ENCODE measurements at regions not wholly inside any gene's neighbourhood (a gene's known extent, or its start where the extent isn't known, plus 50 kb on each side); places are given as distances from the start of the nearest gene placed in this dataset.

GRCh38 chr12:84356224-84356623, 556.4 kb downstream of the SLC6A15 start:
- Histone ChIP-seq H3K27me3 (ENCODE audit: control insufficient read depth in 1 of 2, insufficient read depth in 2 of 2, low read length in 2 of 2) (no peaks in the 10 kb centered on the region), H3K27ac (ENCODE audit: low read depth in 2 of 2, low read length in 1 of 2) (no peak overlapping the region), H3K9me3 (ENCODE audit: control insufficient read depth in 2 of 2, insufficient read depth in 1 of 2, low read depth in 1 of 2, low read length in 1 of 2) (no peaks in the 10 kb centered on the region), H3K4me1 (ENCODE audit: control insufficient read depth in 2 of 2, insufficient read depth in 2 of 2, low read length in 1 of 2) (no peaks in the 10 kb centered on the region), H3K4me3 (ENCODE audit: low read depth in 1 of 2, low read length in 2 of 2) (no peak overlapping the region), H3K36me3 (ENCODE audit: control insufficient read depth in 2 of 2, insufficient read depth in 2 of 2, low read length in 1 of 2) (no peaks in the 10 kb centered on the region)
- WGBS, 2 donors = 91 to 94% methylated on average over 5 of the region's 5 CpGs

- no peaks in the 10 kb centered on the region for H3K36me3 ChIP-seq (ENCODE audit: control insufficient read depth in 2 of 2, insufficient read depth in 2 of 2, low read length in 1 of 2)
- H3K27ac ChIP-seq (ENCODE audit: low read depth in 2 of 2, low read length in 1 of 2) = no peak overlapping the region
- no peaks in the 10 kb centered on the region for H3K9me3 ChIP-seq (ENCODE audit: control insufficient read depth in 2 of 2, insufficient read depth in 1 of 2, low read depth in 1 of 2, low read length in 1 of 2)
- H3K4me1 ChIP-seq (ENCODE audit: control insufficient read depth in 2 of 2, insufficient read depth in 2 of 2, low read length in 1 of 2) = no peaks in the 10 kb centered on the region
- WGBS, 2 donors = 75 to 81% methylated on average over 6 of the region's 6 CpGs
- H3K4me3 ChIP-seq (ENCODE audit: low read depth in 1 of 2, low read length in 2 of 2) = no peak overlapping the region
- no peaks in the 10 kb centered on the region for H3K27me3 ChIP-seq (ENCODE audit: control insufficient read depth in 1 of 2, insufficient read depth in 2 of 2, low read length in 2 of 2)
Observed at GRCh38 chr12:84355561-84355960, 557.0 kb downstream of the SLC6A15 start.

- Histone ChIP-seq H3K27ac (ENCODE audit: low read depth in 2 of 2, low read length in 1 of 2) (no peak overlapping the region), H3K27me3 (ENCODE audit: control insufficient read depth in 1 of 2, insufficient read depth in 2 of 2, low read length in 2 of 2) (no peaks in the 10 kb centered on the region), H3K4me3 (ENCODE audit: low read depth in 1 of 2, low read length in 2 of 2) (no peak overlapping the region), H3K4me1 (ENCODE audit: control insufficient read depth in 2 of 2, insufficient read depth in 2 of 2, low read length in 1 of 2) (no peaks in the 10 kb centered on the region), H3K9me3 (ENCODE audit: control insufficient read depth in 2 of 2, insufficient read depth in 1 of 2, low read depth in 1 of 2, low read length in 1 of 2) (no peaks in the 10 kb centered on the region), H3K36me3 (ENCODE audit: control insufficient read depth in 2 of 2, insufficient read depth in 2 of 2, low read length in 1 of 2) (no peaks in the 10 kb centered on the region)
- 68 to 83% methylated on average over 2 of the region's 2 CpGs for WGBS, 2 donors
Observed at GRCh38 chr12:84348582-84348981, 564.0 kb downstream of the SLC6A15 start.

- H3K4me3 ChIP-seq (ENCODE audit: low read depth in 1 of 2, low read length in 2 of 2) = no peak overlapping the region
- H3K36me3 ChIP-seq (ENCODE audit: control insufficient read depth in 2 of 2, insufficient read depth in 2 of 2, low read length in 1 of 2) = no peaks in the 10 kb centered on the region
- no peaks in the 10 kb centered on the region for H3K27me3 ChIP-seq (ENCODE audit: control insufficient read depth in 1 of 2, insufficient read depth in 2 of 2, low read length in 2 of 2)
- H3K4me1 ChIP-seq (ENCODE audit: control insufficient read depth in 2 of 2, insufficient read depth in 2 of 2, low read length in 1 of 2) = no peaks in the 10 kb centered on the region
- 75 to 86% methylated on average over 1 of the region's 1 CpG for WGBS, 2 donors
- H3K9me3 ChIP-seq (ENCODE audit: control insufficient read depth in 2 of 2, insufficient read depth in 1 of 2, low read depth in 1 of 2, low read length in 1 of 2) = no peaks in the 10 kb centered on the region
- H3K27ac ChIP-seq (ENCODE audit: low read depth in 2 of 2, low read length in 1 of 2) = no peak overlapping the region
Observed at GRCh38 chr12:84341467-84342193, 571.0 kb downstream of the SLC6A15 start.

- Histone ChIP-seq H3K36me3 (ENCODE audit: control insufficient read depth in 2 of 2, insufficient read depth in 2 of 2, low read length in 1 of 2) (no peaks in the 10 kb centered on the region), H3K27me3 (ENCODE audit: control insufficient read depth in 1 of 2, insufficient read depth in 2 of 2, low read length in 2 of 2) (no peaks in the 10 kb centered on the region), H3K9me3 (ENCODE audit: control insufficient read depth in 2 of 2, insufficient read depth in 1 of 2, low read depth in 1 of 2, low read length in 1 of 2) (no peaks in the 10 kb centered on the region), H3K4me3 (ENCODE audit: low read depth in 1 of 2, low read length in 2 of 2) (no peak overlapping the region), H3K4me1 (ENCODE audit: control insufficient read depth in 2 of 2, insufficient read depth in 2 of 2, low read length in 1 of 2) (no peaks in the 10 kb centered on the region), H3K27ac (ENCODE audit: low read depth in 2 of 2, low read length in 1 of 2) (no peak overlapping the region)
- 61 to 66% methylated on average over 1 of the region's 1 CpG for WGBS, 2 donors
Observed at GRCh38 chr12:84336231-84336630, 576.4 kb downstream of the SLC6A15 start.

GRCh38 chr12:84329938-84330337, 582.7 kb downstream of the SLC6A15 start:
- Histone ChIP-seq H3K4me3 (ENCODE audit: low read depth in 1 of 2, low read length in 2 of 2) (no peak overlapping the region), H3K4me1 (ENCODE audit: control insufficient read depth in 2 of 2, insufficient read depth in 2 of 2, low read length in 1 of 2) (no peaks in the 10 kb centered on the region)

GRCh38 chr12:84315926-84316325, 596.7 kb downstream of the SLC6A15 start:
- 23 to 33% methylated on average over 1 of the region's 1 CpG for WGBS, 2 donors
- no peaks in the 10 kb centered on the region for H3K4me1 ChIP-seq (ENCODE audit: control insufficient read depth in 2 of 2, insufficient read depth in 2 of 2, low read length in 1 of 2)
- H3K9me3 ChIP-seq (ENCODE audit: control insufficient read depth in 2 of 2, insufficient read depth in 1 of 2, low read depth in 1 of 2, low read length in 1 of 2) = no peaks in the 10 kb centered on the region
- no peak overlapping the region for H3K4me3 ChIP-seq (ENCODE audit: low read depth in 1 of 2, low read length in 2 of 2)
- no peak overlapping the region for H3K27ac ChIP-seq (ENCODE audit: low read depth in 2 of 2, low read length in 1 of 2)
- no peaks in the 10 kb centered on the region for H3K36me3 ChIP-seq (ENCODE audit: control insufficient read depth in 2 of 2, insufficient read depth in 2 of 2, low read length in 1 of 2)
- no peaks in the 10 kb centered on the region for H3K27me3 ChIP-seq (ENCODE audit: control insufficient read depth in 1 of 2, insufficient read depth in 2 of 2, low read length in 2 of 2)

More at GRCh38 chr12:84329938-84330337, 582.7 kb downstream of the SLC6A15 start:
- WGBS, 2 donors = 52 to 65% methylated on average over 2 of the region's 2 CpGs
- H3K27me3 ChIP-seq (ENCODE audit: control insufficient read depth in 1 of 2, insufficient read depth in 2 of 2, low read length in 2 of 2) = no peaks in the 10 kb centered on the region
- H3K36me3 ChIP-seq (ENCODE audit: control insufficient read depth in 2 of 2, insufficient read depth in 2 of 2, low read length in 1 of 2) = no peaks in the 10 kb centered on the region
- H3K9me3 ChIP-seq (ENCODE audit: control insufficient read depth in 2 of 2, insufficient read depth in 1 of 2, low read depth in 1 of 2, low read length in 1 of 2) = no peaks in the 10 kb centered on the region
- H3K27ac ChIP-seq (ENCODE audit: low read depth in 2 of 2, low read length in 1 of 2) = no peak overlapping the region

- Histone ChIP-seq H3K4me1 (ENCODE audit: control insufficient read depth in 2 of 2, insufficient read depth in 2 of 2, low read length in 1 of 2) (no peaks in the 10 kb centered on the region), H3K27ac (ENCODE audit: low read depth in 2 of 2, low read length in 1 of 2) (no peak overlapping the region), H3K9me3 (ENCODE audit: control insufficient read depth in 2 of 2, insufficient read depth in 1 of 2, low read depth in 1 of 2, low read length in 1 of 2) (no peaks in the 10 kb centered on the region), H3K36me3 (ENCODE audit: control insufficient read depth in 2 of 2, insufficient read depth in 2 of 2, low read length in 1 of 2) (no peaks in the 10 kb centered on the region), H3K27me3 (ENCODE audit: control insufficient read depth in 1 of 2, insufficient read depth in 2 of 2, low read length in 2 of 2) (no peaks in the 10 kb centered on the region), H3K4me3 (ENCODE audit: low read depth in 1 of 2, low read length in 2 of 2) (no peak overlapping the region)
Observed at GRCh38 chr12:84313323-84313675, 599.3 kb downstream of the SLC6A15 start.

- Histone ChIP-seq H3K4me3 (ENCODE audit: low read depth in 1 of 2, low read length in 2 of 2) (no peak overlapping the region), H3K36me3 (ENCODE audit: control insufficient read depth in 2 of 2, insufficient read depth in 2 of 2, low read length in 1 of 2) (no peaks in the 10 kb centered on the region), H3K4me1 (ENCODE audit: control insufficient read depth in 2 of 2, insufficient read depth in 2 of 2, low read length in 1 of 2) (no peaks in the 10 kb centered on the region), H3K27ac (ENCODE audit: low read depth in 2 of 2, low read length in 1 of 2) (no peak overlapping the region), H3K9me3 (ENCODE audit: control insufficient read depth in 2 of 2, insufficient read depth in 1 of 2, low read depth in 1 of 2, low read length in 1 of 2) (no peaks in the 10 kb centered on the region), H3K27me3 (ENCODE audit: control insufficient read depth in 1 of 2, insufficient read depth in 2 of 2, low read length in 2 of 2) (no peaks in the 10 kb centered on the region)
- 81 to 87% methylated on average over 1 of the region's 1 CpG for WGBS, 2 donors
Observed at GRCh38 chr12:84308211-84308610, 604.4 kb downstream of the SLC6A15 start.

GRCh38 chr12:84305144-84305543, 607.5 kb downstream of the SLC6A15 start:
- H3K9me3 ChIP-seq (ENCODE audit: control insufficient read depth in 2 of 2, insufficient read depth in 1 of 2, low read depth in 1 of 2, low read length in 1 of 2) = no peaks in the 10 kb centered on the region
- H3K4me3 ChIP-seq (ENCODE audit: low read depth in 1 of 2, low read length in 2 of 2) = no peak overlapping the region
- no peaks in the 10 kb centered on the region for H3K36me3 ChIP-seq (ENCODE audit: control insufficient read depth in 2 of 2, insufficient read depth in 2 of 2, low read length in 1 of 2)
- no peaks in the 10 kb centered on the region for H3K4me1 ChIP-seq (ENCODE audit: control insufficient read depth in 2 of 2, insufficient read depth in 2 of 2, low read length in 1 of 2)
- 50 to 66% methylated on average over 3 of the region's 3 CpGs for WGBS, 2 donors
- no peak overlapping the region for H3K27ac ChIP-seq (ENCODE audit: low read depth in 2 of 2, low read length in 1 of 2)
- no peaks in the 10 kb centered on the region for H3K27me3 ChIP-seq (ENCODE audit: control insufficient read depth in 1 of 2, insufficient read depth in 2 of 2, low read length in 2 of 2)

All from esophagus (tissue), 2 donors.